ENCODE measurements at regions not wholly inside any gene's neighbourhood (a gene's known extent, or its start where the extent isn't known, plus 50 kb on each side); places are given as distances from the start of the nearest gene placed in this dataset.
"Not testable (repeated sequence)": the region's sequence is repeated elsewhere in the genome, so short reads cannot be mapped to it uniquely, and the experiment has no call there.

GRCh38 chr6:85081102-85081501 lies 316.7 kb upstream of the TBX18 start:
- Mint-ChIP-seq H3K27me3 (no peaks in the 10 kb centered on the region), H3K36me3 (ENCODE audit: low read depth) (no peaks in the 10 kb centered on the region), H3K27ac (no peak overlapping the region), H3K4me3 (no peak overlapping the region), H3K4me1 (ENCODE audit: low read depth) (no peaks in the 10 kb centered on the region), H3K9me3 (peaks cover 5% of the 10 kb centered on the region)
- intact Hi-C loops (cut with micrococcal nuclease): no loop called here
- TF ChIP-seq CTCF (IDR thresholded peaks at IDR 0.05): no peak
- DNase-seq: no peak
- POLR2A ChIA-PET: no interaction called here
- no peak for ATAC-seq
- CTCF ChIA-PET: no interaction called here

- no peak for TF ChIP-seq CTCF (IDR thresholded peaks at IDR 0.05)
- intact Hi-C loops (cut with micrococcal nuclease): no loop called here
- Mint-ChIP-seq H3K36me3 (ENCODE audit: low read depth) (no peaks in the 10 kb centered on the region), H3K27me3 (no peaks in the 10 kb centered on the region), H3K9me3 (no peaks in the 10 kb centered on the region), H3K4me3 (no peak overlapping the region), H3K4me1 (ENCODE audit: low read depth) (no peaks in the 10 kb centered on the region), H3K27ac (no peak overlapping the region)
- POLR2A ChIA-PET: no interaction called here
- ATAC-seq (no peak), DNase-seq (no peak)
- CTCF ChIA-PET: no interaction called here
These were observed 315.4 kb upstream of the TBX18 start for GRCh38 chr6:85079761-85080160.

GRCh38 chr6:85078058-85078457 lies 313.7 kb upstream of the TBX18 start:
- Mint-ChIP-seq H3K4me1 (ENCODE audit: low read depth) (no peaks in the 10 kb centered on the region), H3K27ac (no peak overlapping the region), H3K27me3 (no peaks in the 10 kb centered on the region), H3K36me3 (ENCODE audit: low read depth) (no peaks in the 10 kb centered on the region), H3K4me3 (no peak overlapping the region), H3K9me3 (no peaks in the 10 kb centered on the region)
- TF ChIP-seq CTCF (IDR thresholded peaks at IDR 0.05): no peak
- intact Hi-C loops (cut with micrococcal nuclease): no loop called here
- DNase-seq (no peak), ATAC-seq (no peak)
- ChIA-PET CTCF (no interaction called here), POLR2A (no interaction called here)

- ATAC-seq (no peak), DNase-seq (no peak)
- ChIA-PET CTCF (no interaction called here), POLR2A (interaction anchor here (0.6 kb wide), 1 partner anchor 1519 kb away, joined by 3 read pairs; no protein-coding TSS in a partner anchor)
- intact Hi-C loops (cut with micrococcal nuclease): no loop called here
- H3K27me3 Mint-ChIP-seq: no peaks in the 10 kb centered on the region
- H3K9me3 Mint-ChIP-seq: no peaks in the 10 kb centered on the region
- no peaks in the 10 kb centered on the region for H3K4me1 Mint-ChIP-seq (ENCODE audit: low read depth)
- no peaks in the 10 kb centered on the region for H3K36me3 Mint-ChIP-seq (ENCODE audit: low read depth)
- no peak for TF ChIP-seq CTCF (IDR thresholded peaks at IDR 0.05)
- no peak overlapping the region for H3K4me3 Mint-ChIP-seq
- no peak overlapping the region for H3K27ac Mint-ChIP-seq
These were observed 312.7 kb upstream of the TBX18 start for GRCh38 chr6:85077098-85077497.

GRCh38 chr6:85071845-85072244 lies 307.4 kb upstream of the TBX18 start:
- H3K27ac Mint-ChIP-seq; intact Hi-C loops (cut with micrococcal nuclease); CTCF ChIA-PET; H3K4me1 Mint-ChIP-seq (ENCODE audit: low read depth); H3K9me3 Mint-ChIP-seq; POLR2A ChIA-PET; H3K27me3 Mint-ChIP-seq; ATAC-seq; H3K36me3 Mint-ChIP-seq (ENCODE audit: low read depth); H3K4me3 Mint-ChIP-seq; DNase-seq: not testable (repeated sequence)

GRCh38 chr6:85069577-85069976 lies 305.2 kb upstream of the TBX18 start:
- H3K27ac Mint-ChIP-seq: no peak overlapping the region
- DNase-seq: no peak
- no peaks in the 10 kb centered on the region for H3K36me3 Mint-ChIP-seq (ENCODE audit: low read depth)
- H3K4me3 Mint-ChIP-seq: no peak overlapping the region
- ChIA-PET POLR2A (no interaction called here), CTCF (no interaction called here)
- H3K9me3 Mint-ChIP-seq: no peaks in the 10 kb centered on the region
- TF ChIP-seq CTCF (IDR thresholded peaks at IDR 0.05): no peak
- ATAC-seq: no peak
- no peaks in the 10 kb centered on the region for H3K27me3 Mint-ChIP-seq
- intact Hi-C loops (cut with micrococcal nuclease): no loop called here
- H3K4me1 Mint-ChIP-seq (ENCODE audit: low read depth): no peaks in the 10 kb centered on the region
